HCT116 (cell line): ENCODE measurements at regions not wholly inside any gene's neighbourhood (a gene's known extent, or its start where the extent isn't known, plus 50 kb on each side); places are given as distances from the start of the nearest gene placed in this dataset.

Experiments used
- EZH2 ChIP-seq: fragments of 200-600 bp; sonication (generic); IDR thresholded peaks from 2 replicates; pipeline ENCODE4 v1.6.1; 2017; ENCODE audit warnings: antibody characterized with exemption, mixed run types
- EZH2phosphoT487 ChIP-seq: fragments of 200-600 bp; IDR thresholded peaks from 2 replicates; pipeline ENCODE4 v1.6.1; 2018; ENCODE audit warnings: antibody characterized with exemption, borderline replicate concordance
- POLR2A ChIP-seq: IDR thresholded peaks from 2 replicates; pipeline ENCODE4 v1.7.0; 2011; ENCODE audit warnings: borderline replicate concordance; ENCODE audit not compliant: insufficient read depth, insufficient read length; ENCODE audit errors: extremely low read depth
- RAD21 ChIP-seq: IDR thresholded peaks from 2 replicates; pipeline ENCODE4 v1.6.1; 2012; ENCODE audit warnings: low read depth, mild to moderate bottlenecking
- SRF ChIP-seq: IDR thresholded peaks from 2 replicates; pipeline ENCODE4 v1.6.1; 2012; ENCODE audit warnings: low read depth
- TF ChIP-seq, protein P1 (sequence below), 3 experiments: fragments of 200-600 bp in 1 of 3; sonication (generic) in 1 of 3; IDR thresholded peaks in 2 of 3; conservative IDR thresholded peaks in 1 of 3; 2 replicates each; pipeline ENCODE4 v1.5.1; 2012 to 2017; ENCODE audit warnings: low read depth in 2 of 3, low read length in 2 of 3, antibody characterized with exemption in 1 of 3, borderline replicate concordance in 1 of 3, control low read depth in 1 of 3, mild to moderate bottlenecking in 1 of 3, mixed read lengths in 1 of 3, mixed run types in 1 of 3, moderate library complexity in 1 of 3; ENCODE audit not compliant: insufficient read depth in 1 of 3

DNA sequence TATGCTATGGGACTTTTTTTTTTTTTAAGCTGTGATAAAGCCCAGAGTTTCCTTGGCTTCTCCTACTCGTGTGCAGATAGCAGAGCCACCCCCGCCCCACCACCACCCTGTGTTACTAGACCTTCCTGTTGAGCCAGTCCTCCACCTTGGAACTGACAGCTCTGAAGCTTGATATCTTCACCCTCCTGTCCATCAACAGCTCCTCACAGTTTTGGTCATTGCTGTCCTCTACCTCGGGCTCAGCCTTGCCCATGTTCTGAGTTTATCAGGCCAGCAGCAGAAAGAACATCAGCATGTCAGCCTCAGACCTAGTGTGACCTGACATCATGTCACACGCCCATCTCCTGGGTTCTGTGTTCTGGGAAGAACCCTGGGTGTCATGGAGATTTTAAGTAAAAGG is 167.1 kb upstream of the RAI14 start:
- TF ChIP-seq EZH2phosphoT487 (no peak), POLR2A (no peak), EZH2 (no peak), SRF (no peak), RAD21 (no peak)
- TF ChIP-seq, protein P1, sequence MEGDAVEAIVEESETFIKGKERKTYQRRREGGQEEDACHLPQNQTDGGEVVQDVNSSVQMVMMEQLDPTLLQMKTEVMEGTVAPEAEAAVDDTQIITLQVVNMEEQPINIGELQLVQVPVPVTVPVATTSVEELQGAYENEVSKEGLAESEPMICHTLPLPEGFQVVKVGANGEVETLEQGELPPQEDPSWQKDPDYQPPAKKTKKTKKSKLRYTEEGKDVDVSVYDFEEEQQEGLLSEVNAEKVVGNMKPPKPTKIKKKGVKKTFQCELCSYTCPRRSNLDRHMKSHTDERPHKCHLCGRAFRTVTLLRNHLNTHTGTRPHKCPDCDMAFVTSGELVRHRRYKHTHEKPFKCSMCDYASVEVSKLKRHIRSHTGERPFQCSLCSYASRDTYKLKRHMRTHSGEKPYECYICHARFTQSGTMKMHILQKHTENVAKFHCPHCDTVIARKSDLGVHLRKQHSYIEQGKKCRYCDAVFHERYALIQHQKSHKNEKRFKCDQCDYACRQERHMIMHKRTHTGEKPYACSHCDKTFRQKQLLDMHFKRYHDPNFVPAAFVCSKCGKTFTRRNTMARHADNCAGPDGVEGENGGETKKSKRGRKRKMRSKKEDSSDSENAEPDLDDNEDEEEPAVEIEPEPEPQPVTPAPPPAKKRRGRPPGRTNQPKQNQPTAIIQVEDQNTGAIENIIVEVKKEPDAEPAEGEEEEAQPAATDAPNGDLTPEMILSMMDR (IDR thresholded peaks at IDR 0.05 in 2 of 3, conservative IDR thresholded peaks at IDR 0.05 in 1 of 3; ENCODE audit: borderline replicate concordance in 1 of 3, insufficient read depth in 1 of 3, low read depth in 2 of 3, low read length in 2 of 3): no peak
